Endothelial cell (in vitro differentiated cells): ENCODE measurements at regions not wholly inside any gene's neighbourhood (a gene's known extent, or its start where the extent isn't known, plus 50 kb on each side); places are given as distances from the start of the nearest gene placed in this dataset.
"Not testable (repeated sequence)": the region's sequence is repeated elsewhere in the genome, so short reads cannot be mapped to it uniquely, and the experiment has no call there.

Experiments used
- DNase-seq: peaks from one replicate; pipeline ENCODE4 v3.0.0; 2021; ENCODE audit warnings: low spot score
- H3K27ac Mint-ChIP-seq: one replicate; pipeline ENCODE4 v1.8.0; 2021; ENCODE audit warnings: mixed read lengths, inconsistent platforms; ENCODE audit not compliant: unreplicated experiment
- H3K27me3 Mint-ChIP-seq: one replicate; pipeline ENCODE4 v1.8.0; 2021; ENCODE audit warnings: mild to moderate bottlenecking, moderate library complexity, mixed read lengths, inconsistent platforms; ENCODE audit not compliant: unreplicated experiment
- H3K36me3 Mint-ChIP-seq: one replicate; pipeline ENCODE4 v1.8.0; 2021; ENCODE audit warnings: mild to moderate bottlenecking, low read depth, mixed read lengths, inconsistent platforms; ENCODE audit not compliant: unreplicated experiment
- H3K4me1 Mint-ChIP-seq: one replicate; pipeline ENCODE4 v1.8.0; 2021; ENCODE audit warnings: mild to moderate bottlenecking, mixed read lengths, inconsistent platforms; ENCODE audit not compliant: unreplicated experiment
- H3K4me3 Mint-ChIP-seq: one replicate; pipeline ENCODE4 v1.8.0; 2021; ENCODE audit warnings: mild to moderate bottlenecking, mixed read lengths, inconsistent platforms; ENCODE audit not compliant: unreplicated experiment
- H3K9me3 Mint-ChIP-seq: one replicate; pipeline ENCODE4 v1.8.0; 2021; ENCODE audit warnings: mixed read lengths, inconsistent platforms; ENCODE audit not compliant: unreplicated experiment

DNA sequence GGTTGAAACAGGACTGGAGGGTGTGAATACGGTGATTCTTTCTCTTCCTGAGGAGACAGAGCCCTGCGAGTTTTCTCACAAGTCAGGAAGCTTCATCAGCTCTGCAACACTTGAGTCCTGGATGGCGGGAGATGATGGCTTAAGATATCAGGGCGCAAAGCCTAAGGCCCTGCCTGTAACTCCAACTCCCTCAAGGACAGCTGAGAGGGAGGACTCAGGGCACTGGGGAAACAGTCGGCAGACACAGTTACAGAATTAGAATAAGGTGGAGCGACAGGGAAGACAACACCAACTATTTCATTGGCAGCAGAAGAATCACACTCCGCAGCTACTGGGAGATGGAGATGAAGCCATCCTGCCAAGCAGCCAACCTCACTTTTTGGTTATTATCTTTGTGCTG, 109.6 kb downstream of the NBPF8 start:
- not testable (repeated sequence) for DNase-seq, H3K4me1 Mint-ChIP-seq, H3K27ac Mint-ChIP-seq, H3K27me3 Mint-ChIP-seq, H3K9me3 Mint-ChIP-seq, H3K36me3 Mint-ChIP-seq, H3K4me3 Mint-ChIP-seq

DNA sequence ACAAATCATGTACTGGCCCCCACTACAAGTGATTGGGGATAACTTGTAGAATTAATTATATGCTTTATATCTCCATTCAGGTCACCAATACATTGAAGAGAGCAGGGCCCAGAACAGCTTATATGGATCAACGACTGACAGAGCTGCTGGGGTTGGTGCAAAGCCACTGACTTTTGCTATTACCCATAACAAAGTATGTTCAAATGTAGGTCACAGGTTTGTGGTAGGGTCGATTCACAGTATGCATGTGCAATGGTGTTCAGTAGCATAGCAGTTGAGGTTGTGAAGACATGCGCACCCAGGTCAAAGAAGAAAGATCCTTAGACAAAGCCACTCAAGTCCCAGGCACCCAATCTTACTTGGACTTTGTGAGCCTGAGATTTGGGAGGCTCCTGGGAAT, 110.6 kb downstream of the NBPF8 start:
- not testable (repeated sequence) for H3K9me3 Mint-ChIP-seq, H3K4me3 Mint-ChIP-seq, H3K36me3 Mint-ChIP-seq, H3K27ac Mint-ChIP-seq, H3K4me1 Mint-ChIP-seq, DNase-seq, H3K27me3 Mint-ChIP-seq

DNA sequence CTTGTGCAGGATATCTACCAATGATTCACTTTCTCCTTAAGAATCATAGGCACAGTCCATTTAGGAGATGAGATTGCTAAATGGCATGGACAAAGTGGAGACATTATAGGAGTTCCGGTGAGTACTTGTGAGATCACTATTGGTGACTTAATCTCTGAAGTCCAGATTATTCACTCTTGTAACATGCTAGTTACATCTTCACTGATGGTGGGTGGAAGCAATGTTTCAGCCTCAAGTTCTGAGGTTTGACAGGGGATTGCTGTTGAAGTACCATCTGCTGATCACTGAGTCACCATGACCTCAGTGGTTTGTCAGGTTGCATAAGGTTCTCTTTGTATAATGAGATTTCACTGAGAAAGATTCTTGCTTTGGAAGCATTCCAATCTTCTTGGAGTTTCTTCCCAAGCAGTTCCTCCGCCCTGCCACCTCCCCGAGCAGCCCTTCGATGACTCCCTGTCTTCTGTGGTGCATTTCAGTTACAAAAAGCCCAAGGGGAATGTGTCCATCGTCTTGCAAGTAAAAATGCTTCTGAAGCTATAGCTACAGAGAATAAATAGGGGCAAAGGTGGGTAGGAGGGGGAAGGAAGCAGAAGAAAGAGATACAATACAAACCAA, 114.7 kb downstream of the NBPF8 start:
- not testable (repeated sequence) for H3K36me3 Mint-ChIP-seq, H3K27me3 Mint-ChIP-seq, H3K9me3 Mint-ChIP-seq, DNase-seq, H3K4me3 Mint-ChIP-seq, H3K4me1 Mint-ChIP-seq, H3K27ac Mint-ChIP-seq

DNA sequence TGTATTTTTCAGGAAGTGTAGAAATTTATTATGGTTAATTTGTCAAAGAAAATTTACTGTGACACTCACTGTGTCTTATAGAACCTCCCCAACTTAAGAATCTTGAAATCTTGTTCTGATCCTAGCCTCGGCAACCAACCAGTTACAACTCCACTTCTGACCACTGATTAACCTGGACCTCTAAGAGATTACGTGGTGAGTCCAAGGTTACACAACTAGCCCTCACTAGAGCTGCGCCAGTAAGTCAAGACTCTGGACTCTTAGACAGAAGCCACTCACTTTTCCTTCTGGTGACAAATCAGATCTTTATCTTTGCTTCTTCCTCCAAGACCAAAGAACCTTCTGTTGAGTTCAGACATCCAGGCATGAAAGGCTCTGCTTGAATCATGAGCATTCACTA, 116.6 kb downstream of the NBPF8 start:
- H3K4me1 Mint-ChIP-seq, H3K9me3 Mint-ChIP-seq, H3K27me3 Mint-ChIP-seq, H3K4me3 Mint-ChIP-seq, DNase-seq, H3K27ac Mint-ChIP-seq, H3K36me3 Mint-ChIP-seq: not testable (repeated sequence)

DNA sequence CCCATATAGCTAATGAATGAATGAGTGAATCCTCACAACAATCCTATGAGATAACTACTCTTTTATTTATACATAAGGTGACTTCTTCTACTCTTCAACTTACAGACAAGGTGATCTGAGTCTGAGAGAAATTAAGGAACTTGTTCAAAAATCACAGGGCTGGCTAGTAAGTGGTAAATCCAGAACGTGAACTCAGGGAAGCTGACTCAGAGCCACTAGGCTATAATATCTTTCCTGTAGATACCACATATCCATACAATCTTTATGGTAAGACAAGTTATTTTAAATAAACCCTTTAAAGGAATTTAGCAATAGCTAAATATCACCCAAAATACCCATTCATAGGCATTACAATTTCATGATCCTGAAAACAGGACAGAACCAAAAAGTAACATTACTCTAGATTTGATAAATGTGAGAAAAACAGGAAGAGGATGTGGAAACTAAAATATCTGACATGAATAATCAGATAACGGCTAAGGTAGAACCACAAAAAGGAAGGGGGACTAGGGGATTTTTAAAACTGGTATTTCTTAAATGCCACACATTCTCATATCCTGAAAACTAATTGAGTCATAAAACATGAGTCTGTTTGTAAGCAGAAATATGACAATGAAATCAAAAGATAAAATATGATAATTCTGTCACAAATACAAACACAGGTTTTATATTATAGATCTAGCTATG, 119.7 kb downstream of the NBPF8 start:
- H3K27ac Mint-ChIP-seq, H3K9me3 Mint-ChIP-seq, H3K27me3 Mint-ChIP-seq, H3K36me3 Mint-ChIP-seq, H3K4me1 Mint-ChIP-seq, DNase-seq, H3K4me3 Mint-ChIP-seq: not testable (repeated sequence)

DNA sequence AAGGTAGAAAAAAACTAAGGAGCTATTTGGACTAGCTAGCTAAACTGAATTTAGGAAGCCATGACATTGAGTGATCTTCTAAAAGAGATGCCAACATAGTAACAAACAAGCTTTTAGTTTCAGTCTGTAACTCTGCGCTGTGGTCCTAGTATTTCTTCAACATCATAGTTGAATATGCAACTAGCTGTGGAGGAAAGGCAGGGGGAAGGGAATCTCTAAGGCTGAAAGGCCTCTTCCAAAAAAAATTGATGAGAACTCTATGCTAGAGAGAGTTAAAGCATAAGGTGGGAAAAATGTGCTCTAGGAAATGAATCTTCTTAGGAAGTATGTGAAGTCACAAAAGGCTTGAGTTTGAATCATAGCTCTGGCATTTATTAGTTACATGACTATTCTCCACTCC, 120.2 kb downstream of the NBPF8 start:
- H3K36me3 Mint-ChIP-seq, H3K27me3 Mint-ChIP-seq, H3K4me1 Mint-ChIP-seq, DNase-seq, H3K27ac Mint-ChIP-seq, H3K9me3 Mint-ChIP-seq, H3K4me3 Mint-ChIP-seq: not testable (repeated sequence)

DNA sequence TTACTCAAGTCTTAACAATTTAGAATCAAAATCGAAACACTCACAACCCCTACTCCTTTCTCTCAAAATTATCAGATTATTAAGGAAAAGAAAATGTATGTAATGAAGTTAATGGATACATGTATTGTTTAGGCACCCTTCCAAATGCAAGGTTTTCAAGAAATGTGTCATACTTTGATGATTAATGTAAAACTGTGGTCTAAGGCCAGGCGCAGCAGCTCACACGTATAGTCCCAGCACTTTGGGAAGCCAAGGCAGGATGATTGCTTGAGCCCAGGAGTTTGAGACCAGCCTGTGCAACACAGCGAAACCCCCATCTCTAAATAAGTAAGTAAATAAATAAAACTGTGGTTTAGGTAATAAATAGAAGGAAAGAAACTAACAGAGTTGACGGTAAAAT, 126.6 kb downstream of the NBPF8 start:
- DNase-seq, H3K27me3 Mint-ChIP-seq, H3K9me3 Mint-ChIP-seq, H3K27ac Mint-ChIP-seq, H3K4me3 Mint-ChIP-seq, H3K4me1 Mint-ChIP-seq, H3K36me3 Mint-ChIP-seq: not testable (repeated sequence)

DNA sequence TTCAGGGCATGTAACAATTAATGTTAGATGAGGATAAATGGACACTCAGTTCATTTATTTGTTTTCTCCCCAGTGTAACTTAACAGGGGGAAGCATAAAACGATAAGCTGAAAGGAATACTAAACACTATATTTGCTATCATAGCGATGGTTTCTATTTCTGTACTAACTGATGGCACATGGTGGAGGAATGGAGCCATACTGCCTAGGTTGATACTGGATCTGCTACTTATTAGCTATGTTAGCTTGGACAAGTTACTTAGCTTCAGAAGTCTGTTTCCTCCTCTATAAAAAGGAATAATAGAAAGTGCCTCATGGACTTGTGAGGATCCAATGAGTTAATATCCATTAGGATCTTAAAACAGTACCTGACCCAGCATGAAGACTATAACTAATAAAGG, 127.5 kb downstream of the NBPF8 start:
- H3K4me3 Mint-ChIP-seq, H3K27ac Mint-ChIP-seq, H3K27me3 Mint-ChIP-seq, H3K9me3 Mint-ChIP-seq, H3K4me1 Mint-ChIP-seq, H3K36me3 Mint-ChIP-seq, DNase-seq: not testable (repeated sequence)

DNA sequence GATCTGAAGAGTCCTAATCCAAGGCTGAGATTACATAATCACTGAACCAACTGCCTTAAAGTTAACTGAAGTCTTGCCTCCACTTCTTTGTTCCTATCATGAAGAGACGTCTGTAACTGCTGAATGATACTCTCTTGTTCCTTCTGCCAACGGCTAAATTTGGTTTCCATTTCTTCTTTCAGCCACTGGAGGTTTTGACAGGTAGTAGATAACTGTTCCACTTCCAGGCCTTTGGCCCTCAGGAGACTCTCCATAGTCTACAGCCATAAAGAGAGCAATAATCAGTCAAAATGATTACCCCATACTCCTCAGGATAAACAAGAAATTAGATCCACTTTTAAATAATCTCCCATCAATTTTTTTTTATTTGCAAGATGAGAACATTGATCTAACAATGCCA, 128.1 kb downstream of the NBPF8 start:
- not testable (repeated sequence) for H3K9me3 Mint-ChIP-seq, H3K4me1 Mint-ChIP-seq, H3K4me3 Mint-ChIP-seq, H3K36me3 Mint-ChIP-seq, H3K27ac Mint-ChIP-seq, H3K27me3 Mint-ChIP-seq, DNase-seq

DNA sequence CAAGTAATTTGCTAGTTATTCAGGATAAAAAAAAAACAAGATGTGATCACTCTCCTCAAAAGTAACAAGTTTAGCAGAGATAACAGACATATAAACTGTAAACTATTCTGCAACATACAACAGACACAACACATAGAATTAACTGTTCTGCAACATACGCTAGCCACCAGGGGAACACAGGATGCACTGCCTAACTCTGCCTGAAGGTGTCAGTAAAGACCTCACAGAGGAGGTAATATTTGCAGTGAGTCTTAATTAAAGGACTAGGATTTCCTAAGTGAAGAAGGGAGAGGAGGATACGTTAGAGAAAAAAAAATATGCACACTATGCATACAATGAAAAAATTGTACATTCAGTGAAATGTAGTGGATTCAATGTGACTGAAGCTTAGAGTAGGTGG, 129.6 kb downstream of the NBPF8 start:
- not testable (repeated sequence) for H3K9me3 Mint-ChIP-seq, H3K4me3 Mint-ChIP-seq, H3K27me3 Mint-ChIP-seq, H3K36me3 Mint-ChIP-seq, H3K4me1 Mint-ChIP-seq, H3K27ac Mint-ChIP-seq
- peak; percentile 82 for DNase-seq

DNA sequence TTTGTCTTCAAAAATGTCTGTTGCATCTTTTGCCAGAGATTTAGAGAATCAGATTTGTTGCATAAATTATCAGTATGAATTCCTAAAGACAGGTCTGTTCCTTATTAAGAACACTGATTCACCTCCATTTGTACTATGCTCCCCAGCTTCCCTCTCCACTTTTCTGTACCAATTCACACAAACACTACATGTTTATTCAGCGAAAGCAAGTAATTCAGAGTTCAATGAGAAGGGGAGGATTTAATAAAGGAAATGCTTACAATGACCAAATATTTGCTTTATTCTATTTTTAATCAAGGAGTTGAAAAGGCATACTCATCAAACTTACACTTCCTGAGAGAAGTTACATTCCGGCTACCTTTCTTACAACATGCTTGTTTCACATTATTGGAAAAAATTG, 135.5 kb downstream of the NBPF8 start:
- DNase-seq, H3K27ac Mint-ChIP-seq, H3K4me3 Mint-ChIP-seq, H3K4me1 Mint-ChIP-seq, H3K36me3 Mint-ChIP-seq, H3K27me3 Mint-ChIP-seq, H3K9me3 Mint-ChIP-seq: not testable (repeated sequence)

DNA sequence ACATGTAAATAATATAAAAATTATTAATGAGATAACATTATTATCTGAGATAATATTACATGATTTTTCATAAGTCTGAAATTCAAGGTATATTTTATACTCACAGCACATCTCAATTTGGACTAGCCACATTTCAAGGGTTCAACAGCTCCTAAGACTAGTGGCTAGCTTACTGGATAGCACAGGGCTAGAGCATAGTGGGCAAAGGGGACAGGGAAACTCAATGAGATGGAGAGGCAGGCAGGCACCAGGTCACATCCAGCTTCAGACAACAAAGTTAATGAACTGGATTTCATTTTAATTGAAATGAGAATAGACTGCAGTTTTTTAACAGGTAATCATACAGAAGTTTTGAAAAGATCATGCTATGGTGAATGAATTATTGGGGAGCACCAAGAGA, 137.4 kb downstream of the NBPF8 start:
- H3K9me3 Mint-ChIP-seq: not testable (repeated sequence)

More for the DNA sequence above, 137.4 kb downstream of the NBPF8 start:
- DNase-seq, H3K27me3 Mint-ChIP-seq, H3K27ac Mint-ChIP-seq, H3K4me1 Mint-ChIP-seq, H3K36me3 Mint-ChIP-seq, H3K4me3 Mint-ChIP-seq: not testable (repeated sequence)
